HCT116 (cell line): ENCODE measurements at regions not wholly inside any gene's neighbourhood (a gene's known extent, or its start where the extent isn't known, plus 50 kb on each side); places are given as distances from the start of the nearest gene placed in this dataset.

Experiments
- ATAC-seq: fragments of 200-7000 bp; cut with Tn5 transposase; 2 replicates; pipeline ENCODE4 v1.9.1; 2020; ENCODE audit warnings: mild to moderate bottlenecking, moderate library complexity
- BruUV-seq: library from RNA; stranded (reverse); fragments of 400-500 nt; replicated peaks from 2 replicates; lab custom pipeline; 2021; lab: Mats Ljungman, UMichigan
- CTCF ChIA-PET: fragments of 300-600 bp; sonication (Branson Sonifier 250); formaldehyde crosslinking; loops from one replicate; lab custom pipeline; 2021; ENCODE audit warnings: antibody characterized with exemption; lab: Charles Lee
- POLR2A ChIA-PET: fragments of 300-600, 350-600 bp; sonication (Branson Sonifier 250); formaldehyde crosslinking; loops from one replicate; lab custom pipeline; 2021; ENCODE audit warnings: antibody characterized with exemption; lab: Charles Lee
- RAD21 ChIA-PET, 2 experiments: fragments of 300-600 bp; sonication (Branson Sonifier 250); formaldehyde crosslinking; loops; one replicate each; lab custom pipeline; 2023; ENCODE audit warnings: low total read pairs in 2 of 2; ENCODE audit not compliant: uncharacterized antibody in 2 of 2, unreplicated experiment in 2 of 2, low non-redundant PET in 1 of 2; lab: Charles Lee
- DNase-seq: peaks from one replicate; pipeline ENCODE4 v3.0.0-alpha.2; 2010; ENCODE audit warnings: low read depth, low spot score
- H2AFZ ChIP-seq: fragments of 200-600 bp; shearing (Covaris generic), sonication (generic); 2 replicates; pipeline ENCODE4 v1.6.1; 2017; ENCODE audit warnings: low read depth, mixed run types, mixed read lengths, antibody characterized with exemption, low read length; ENCODE audit not compliant: poor library complexity, severe bottlenecking
- H3K27ac ChIP-seq: 2 replicates; pipeline ENCODE4 v1.5.1; 2012; ENCODE audit warnings: low read depth, low read length
- H3K27me3 ChIP-seq: fragments of 200-600 bp; sonication (generic); 2 replicates; pipeline ENCODE4 v1.6.1; 2016; ENCODE audit warnings: mixed run types, low read length, mixed read lengths; ENCODE audit not compliant: insufficient read depth
- H3K36me3 ChIP-seq, 2 experiments: fragments of 200-500 bp in 1 of 2; fragments of 200-600 bp in 1 of 2; sonication (Bioruptor generic) in 1 of 2; sonication (generic) in 1 of 2; 2 replicates each; pipeline versions ENCODE4 v1.5.1 to v1.6.1; 2014 to 2016; ENCODE audit warnings: low read length in 2 of 2, inconsistent platforms in 1 of 2, mixed read lengths in 1 of 2, mixed run types in 1 of 2; ENCODE audit not compliant: insufficient read depth in 2 of 2, control insufficient read depth in 1 of 2
- H3K4me1 ChIP-seq, 2 experiments: fragments of 200-600 bp in 1 of 2; sonication (generic) in 1 of 2; 2 replicates each; pipeline versions ENCODE4 v1.5.1 to v1.6.1; 2012 to 2017; ENCODE audit warnings: low read length in 2 of 2, inconsistent platforms in 1 of 2, mild to moderate bottlenecking in 1 of 2, mixed read lengths in 1 of 2, mixed run types in 1 of 2, moderate library complexity in 1 of 2; ENCODE audit not compliant: insufficient read depth in 2 of 2, control insufficient read depth in 1 of 2
- H3K4me2 ChIP-seq: fragments of 200-600 bp; sonication (generic); 2 replicates; pipeline ENCODE4 v1.6.1; 2017; ENCODE audit warnings: mixed run types, low read length, mixed read lengths
- H3K4me3 ChIP-seq, 2 experiments: fragments of 200-600 bp in 1 of 2; sonication (generic) in 1 of 2; replicated peaks in 1 of 2; 2 replicates each; pipeline ENCODE4 v1.5.1; 2011 to 2016; ENCODE audit warnings: low read length in 2 of 2, control low read depth in 1 of 2, low read depth in 1 of 2, mild to moderate bottlenecking in 1 of 2, mixed read lengths in 1 of 2, mixed run types in 1 of 2
- H3K79me2 ChIP-seq: fragments of 200-600 bp; sonication (generic); 2 replicates; pipeline ENCODE4 v1.6.1; 2017; ENCODE audit warnings: mild to moderate bottlenecking, mixed run types, low read length, moderate library complexity, mixed read lengths; ENCODE audit not compliant: insufficient read depth
- H3K9ac ChIP-seq: fragments of 200-600 bp; sonication (generic); 2 replicates; pipeline ENCODE4 v1.6.1; 2016; ENCODE audit warnings: low read length, mixed read lengths
- H3K9me2 ChIP-seq: fragments of 200-600 bp; sonication (generic), shearing (Covaris generic); 2 replicates; pipeline ENCODE4 v1.6.1; 2017; ENCODE audit warnings: mixed run types, mild to moderate bottlenecking, moderate library complexity; ENCODE audit not compliant: insufficient read depth
- H3K9me3 ChIP-seq, 2 experiments: fragments of 200-500 bp in 1 of 2; fragments of 200-600 bp in 1 of 2; sonication (Bioruptor generic) in 1 of 2; sonication (generic) in 1 of 2; 2 replicates each; pipeline ENCODE4 v1.6.1; 2014 to 2017; ENCODE audit warnings: low read length in 2 of 2, mixed read lengths in 2 of 2, inconsistent platforms in 1 of 2, low read depth in 1 of 2, mild to moderate bottlenecking in 1 of 2, mixed run types in 1 of 2, moderate library complexity in 1 of 2; ENCODE audit not compliant: control insufficient read depth in 1 of 2, insufficient read depth in 1 of 2
- H4K20me1 ChIP-seq: fragments of 200-600 bp; sonication (generic), shearing (Covaris generic); 2 replicates; pipeline ENCODE4 v1.6.1; 2017; ENCODE audit warnings: mixed run types, mild to moderate bottlenecking, moderate library complexity; ENCODE audit not compliant: insufficient read depth
- EGR1 ChIP-seq: IDR thresholded peaks from 2 replicates; pipeline ENCODE4 v1.6.1; 2012; ENCODE audit warnings: low read depth
- EZH2 ChIP-seq: fragments of 200-600 bp; sonication (generic); IDR thresholded peaks from 2 replicates; pipeline ENCODE4 v1.6.1; 2017; ENCODE audit warnings: antibody characterized with exemption, mixed run types
- FOSL1 ChIP-seq: IDR thresholded peaks from 2 replicates; pipeline ENCODE4 v1.6.1; 2012; ENCODE audit warnings: low read depth
- JUND ChIP-seq: IDR thresholded peaks from 2 replicates; pipeline ENCODE4 v1.6.1; 2012
- POLR2AphosphoS5 ChIP-seq: IDR thresholded peaks from 2 replicates; pipeline ENCODE4 v1.6.1; 2011; ENCODE audit warnings: mild to moderate bottlenecking, low read depth, low read length, moderate library complexity
- SIN3A ChIP-seq: IDR thresholded peaks from 2 replicates; pipeline ENCODE4 v1.6.1; 2012; ENCODE audit warnings: low read depth
- SP1 ChIP-seq: IDR thresholded peaks from 2 replicates; pipeline ENCODE4 v1.6.1; 2012; ENCODE audit warnings: low read depth
- SRF ChIP-seq: IDR thresholded peaks from 2 replicates; pipeline ENCODE4 v1.6.1; 2012; ENCODE audit warnings: low read depth
- TCF7L2 ChIP-seq: IDR thresholded peaks from 2 replicates; pipeline ENCODE4 v1.7.0; 2011; ENCODE audit warnings: borderline replicate concordance, inconsistent platforms; ENCODE audit not compliant: insufficient read depth, insufficient read length; ENCODE audit errors: extremely low read depth
- ZFX ChIP-seq: fragments of 450-650 bp; IDR thresholded peaks from 2 replicates; pipeline ENCODE4 v1.6.1; 2017
- ZNF274 ChIP-seq: fragments of 200-500 bp; sonication (Bioruptor generic); IDR thresholded peaks from 2 replicates; pipeline ENCODE4 v1.6.1; 2014; ENCODE audit warnings: mild to moderate bottlenecking, low read depth, low read length, inconsistent platforms
- intact Hi-C: fragments of 100-400 bp; cut with micrococcal nuclease; formaldehyde crosslinking; loops from 2 replicates; pipeline ENCODE4 v1.10.0; 2022
- TF ChIP-seq, protein P1 (sequence below): IDR thresholded peaks from 2 replicates; pipeline ENCODE4 v1.6.1; 2012; ENCODE audit warnings: low read depth
- TF ChIP-seq, protein P2 (sequence below): IDR thresholded peaks from 2 replicates; pipeline ENCODE4 v1.6.1; 2012
- TF ChIP-seq, protein P3 (sequence below): IDR thresholded peaks from 2 replicates; pipeline ENCODE4 v1.6.1; 2012

DNA sequence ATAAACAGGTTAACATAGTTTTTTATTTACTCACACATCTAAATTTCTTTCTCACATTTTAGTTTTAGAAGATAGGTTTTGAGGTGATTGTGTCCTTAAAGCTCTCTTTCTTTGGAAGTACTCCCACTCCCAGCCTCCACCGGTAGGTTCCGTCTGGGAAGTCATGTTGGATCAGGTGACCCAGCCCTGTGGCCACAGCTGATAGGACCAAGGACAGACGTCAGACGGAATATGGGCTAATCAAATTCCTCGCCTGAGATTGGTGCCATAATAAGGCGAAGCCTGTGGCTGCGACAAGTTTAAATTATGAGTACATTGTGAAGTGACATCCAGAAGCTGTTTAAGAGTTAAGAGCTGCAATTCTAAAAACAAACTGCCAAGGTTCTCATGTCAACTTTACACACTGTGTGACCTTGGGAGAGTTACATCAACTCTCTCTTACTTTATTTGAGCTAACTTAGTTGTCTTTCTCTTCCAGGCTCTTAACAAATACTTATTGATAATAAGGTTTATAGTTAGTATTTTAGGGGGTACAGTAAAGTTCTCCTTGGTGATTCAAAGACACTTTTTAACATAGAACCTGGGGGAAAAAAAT is 133.6 kb downstream of the NPY start:
- ATAC-seq (no peak), DNase-seq (no peak)
- H3K27me3 ChIP-seq = no peaks in the 10 kb centered on the region
- no peak overlapping the region for H3K4me2 ChIP-seq
- H3K9ac ChIP-seq = no peak overlapping the region
- no peaks in the 10 kb centered on the region for H4K20me1 ChIP-seq
- H3K9me3 ChIP-seq = no peaks in the 10 kb centered on the region; a peak in 1 of 4 replicates
- H2AFZ ChIP-seq = no peak overlapping the region
- no peaks in the 10 kb centered on the region for H3K4me1 ChIP-seq
- H3K4me3 ChIP-seq = no peak overlapping the region
- intact Hi-C loops = no loop called here
- RAD21 ChIA-PET = no interaction called here
- no peaks in the 10 kb centered on the region for H3K79me2 ChIP-seq
- H3K36me3 ChIP-seq = no peaks in the 10 kb centered on the region
- no peak overlapping the region for H3K27ac ChIP-seq
- H3K9me2 ChIP-seq = no peaks in the 10 kb centered on the region
- BruUV-seq = no TSS peak
- no peak for TF ChIP-seq FOSL1
- TF ChIP-seq, protein P1, sequence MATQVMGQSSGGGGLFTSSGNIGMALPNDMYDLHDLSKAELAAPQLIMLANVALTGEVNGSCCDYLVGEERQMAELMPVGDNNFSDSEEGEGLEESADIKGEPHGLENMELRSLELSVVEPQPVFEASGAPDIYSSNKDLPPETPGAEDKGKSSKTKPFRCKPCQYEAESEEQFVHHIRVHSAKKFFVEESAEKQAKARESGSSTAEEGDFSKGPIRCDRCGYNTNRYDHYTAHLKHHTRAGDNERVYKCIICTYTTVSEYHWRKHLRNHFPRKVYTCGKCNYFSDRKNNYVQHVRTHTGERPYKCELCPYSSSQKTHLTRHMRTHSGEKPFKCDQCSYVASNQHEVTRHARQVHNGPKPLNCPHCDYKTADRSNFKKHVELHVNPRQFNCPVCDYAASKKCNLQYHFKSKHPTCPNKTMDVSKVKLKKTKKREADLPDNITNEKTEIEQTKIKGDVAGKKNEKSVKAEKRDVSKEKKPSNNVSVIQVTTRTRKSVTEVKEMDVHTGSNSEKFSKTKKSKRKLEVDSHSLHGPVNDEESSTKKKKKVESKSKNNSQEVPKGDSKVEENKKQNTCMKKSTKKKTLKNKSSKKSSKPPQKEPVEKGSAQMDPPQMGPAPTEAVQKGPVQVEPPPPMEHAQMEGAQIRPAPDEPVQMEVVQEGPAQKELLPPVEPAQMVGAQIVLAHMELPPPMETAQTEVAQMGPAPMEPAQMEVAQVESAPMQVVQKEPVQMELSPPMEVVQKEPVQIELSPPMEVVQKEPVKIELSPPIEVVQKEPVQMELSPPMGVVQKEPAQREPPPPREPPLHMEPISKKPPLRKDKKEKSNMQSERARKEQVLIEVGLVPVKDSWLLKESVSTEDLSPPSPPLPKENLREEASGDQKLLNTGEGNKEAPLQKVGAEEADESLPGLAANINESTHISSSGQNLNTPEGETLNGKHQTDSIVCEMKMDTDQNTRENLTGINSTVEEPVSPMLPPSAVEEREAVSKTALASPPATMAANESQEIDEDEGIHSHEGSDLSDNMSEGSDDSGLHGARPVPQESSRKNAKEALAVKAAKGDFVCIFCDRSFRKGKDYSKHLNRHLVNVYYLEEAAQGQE = no peak
- no peak for TF ChIP-seq SP1
- no peak for TF ChIP-seq JUND
- TF ChIP-seq SRF = no peak
- TF ChIP-seq, protein P2, sequence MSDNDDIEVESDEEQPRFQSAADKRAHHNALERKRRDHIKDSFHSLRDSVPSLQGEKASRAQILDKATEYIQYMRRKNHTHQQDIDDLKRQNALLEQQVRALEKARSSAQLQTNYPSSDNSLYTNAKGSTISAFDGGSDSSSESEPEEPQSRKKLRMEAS = no peak
- no peak for TF ChIP-seq SIN3A
- no peak for TF ChIP-seq EGR1
- TF ChIP-seq EZH2 = no peak
- TF ChIP-seq, protein P3, sequence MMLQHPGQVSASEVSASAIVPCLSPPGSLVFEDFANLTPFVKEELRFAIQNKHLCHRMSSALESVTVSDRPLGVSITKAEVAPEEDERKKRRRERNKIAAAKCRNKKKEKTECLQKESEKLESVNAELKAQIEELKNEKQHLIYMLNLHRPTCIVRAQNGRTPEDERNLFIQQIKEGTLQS = no peak
- no peak for TF ChIP-seq POLR2AphosphoS5
- TF ChIP-seq ZFX = no peak
- TF ChIP-seq ZNF274 = no peak
- no peak for TF ChIP-seq TCF7L2
- CTCF ChIA-PET = no interaction called here
- POLR2A ChIA-PET = no interaction called here
